Mucosa of descending colon (tissue), 3 donors: ENCODE measurements at regions not wholly inside any gene's neighbourhood (a gene's known extent, or its start where the extent isn't known, plus 50 kb on each side); places are given as distances from the start of the nearest gene placed in this dataset.

ENCODE experiments used
- ATAC-seq: fragments of 200-7000 bp; cut with Tn5 transposase; one replicate; pipeline ENCODE4 v1.9.1; 2020; ENCODE audit warnings: mild to moderate bottlenecking, moderate library complexity
- DNase-seq, 3 donors: peaks; one replicate each; pipeline ENCODE4 v3.0.0-alpha.2; 2020
- H3K36me3 ChIP-seq: fragments of 200-600 bp; one replicate; pipeline ENCODE4 v1.8.0; 2021; ENCODE audit warnings: low read depth, mild to moderate bottlenecking
- H3K4me1 ChIP-seq: fragments of 200-600 bp; one replicate; pipeline ENCODE4 v1.8.0; 2021; ENCODE audit warnings: low read depth, mild to moderate bottlenecking
- H3K4me3 ChIP-seq: fragments of 200-600 bp; one replicate; pipeline ENCODE4 v1.8.0; 2021; ENCODE audit warnings: mild to moderate bottlenecking
- H3K9me3 ChIP-seq: fragments of 200-600 bp; one replicate; pipeline ENCODE4 v1.8.0; 2021; ENCODE audit warnings: mild to moderate bottlenecking
- intact Hi-C, 2 donors: fragments of 100-400 bp; cut with DNase I in 1 of 2; cut with micrococcal nuclease in 1 of 2; formaldehyde crosslinking; loops; one replicate each; pipeline versions ENCODE4 v1.11.0 to v1.11.1; 2022; cut with DNase I, micrococcal nuclease
- TF ChIP-seq, protein P1 (sequence below): fragments of 200-600 bp; IDR thresholded peaks from one replicate; pipeline ENCODE4 v1.8.0; 2022; ENCODE audit warnings: antibody characterized with exemption, mild to moderate bottlenecking
- donor health status: DM: no; HTN: no; CAD: no; lungs with moderate emphysema.
- donor health status: DM: no; HTN: no; CAD: no.
- donor health status: DM: no; HTN: yes; CAD: no.

DNA sequence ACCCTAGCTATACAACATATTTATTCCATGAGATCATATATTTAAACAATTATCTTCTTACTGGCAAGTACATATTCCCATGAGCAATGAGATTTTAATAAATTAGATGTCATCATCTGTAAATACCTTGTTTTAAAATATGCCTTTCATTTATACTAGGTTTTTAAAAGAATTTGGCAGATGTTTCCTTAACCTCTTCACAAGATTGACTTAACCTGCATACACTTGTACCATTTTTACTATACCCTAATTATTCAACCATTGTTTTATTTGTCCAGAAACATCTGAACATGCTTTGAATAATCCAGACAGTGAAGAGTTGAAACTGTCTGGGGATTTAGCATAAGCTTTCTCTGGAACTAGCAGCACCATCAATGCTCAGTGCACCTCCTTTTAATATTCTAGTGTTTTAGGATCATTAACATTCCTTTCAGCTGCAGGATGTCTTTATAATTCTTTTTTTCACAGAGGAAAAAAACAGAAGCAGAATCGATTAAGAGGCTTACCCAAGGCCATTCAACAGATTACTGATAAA is 188.0 kb upstream of the TENT5A start:
- TF ChIP-seq, protein P1, sequence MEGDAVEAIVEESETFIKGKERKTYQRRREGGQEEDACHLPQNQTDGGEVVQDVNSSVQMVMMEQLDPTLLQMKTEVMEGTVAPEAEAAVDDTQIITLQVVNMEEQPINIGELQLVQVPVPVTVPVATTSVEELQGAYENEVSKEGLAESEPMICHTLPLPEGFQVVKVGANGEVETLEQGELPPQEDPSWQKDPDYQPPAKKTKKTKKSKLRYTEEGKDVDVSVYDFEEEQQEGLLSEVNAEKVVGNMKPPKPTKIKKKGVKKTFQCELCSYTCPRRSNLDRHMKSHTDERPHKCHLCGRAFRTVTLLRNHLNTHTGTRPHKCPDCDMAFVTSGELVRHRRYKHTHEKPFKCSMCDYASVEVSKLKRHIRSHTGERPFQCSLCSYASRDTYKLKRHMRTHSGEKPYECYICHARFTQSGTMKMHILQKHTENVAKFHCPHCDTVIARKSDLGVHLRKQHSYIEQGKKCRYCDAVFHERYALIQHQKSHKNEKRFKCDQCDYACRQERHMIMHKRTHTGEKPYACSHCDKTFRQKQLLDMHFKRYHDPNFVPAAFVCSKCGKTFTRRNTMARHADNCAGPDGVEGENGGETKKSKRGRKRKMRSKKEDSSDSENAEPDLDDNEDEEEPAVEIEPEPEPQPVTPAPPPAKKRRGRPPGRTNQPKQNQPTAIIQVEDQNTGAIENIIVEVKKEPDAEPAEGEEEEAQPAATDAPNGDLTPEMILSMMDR: no peak
- no peaks in the 10 kb centered on the region for H3K9me3 ChIP-seq
- intact Hi-C loops: no loop called here
- ATAC-seq: no peak
- no peak overlapping the region for H3K4me3 ChIP-seq
- H3K36me3 ChIP-seq: no peaks in the 10 kb centered on the region
- DNase-seq: no peak
- no peaks in the 10 kb centered on the region for H3K4me1 ChIP-seq

DNA sequence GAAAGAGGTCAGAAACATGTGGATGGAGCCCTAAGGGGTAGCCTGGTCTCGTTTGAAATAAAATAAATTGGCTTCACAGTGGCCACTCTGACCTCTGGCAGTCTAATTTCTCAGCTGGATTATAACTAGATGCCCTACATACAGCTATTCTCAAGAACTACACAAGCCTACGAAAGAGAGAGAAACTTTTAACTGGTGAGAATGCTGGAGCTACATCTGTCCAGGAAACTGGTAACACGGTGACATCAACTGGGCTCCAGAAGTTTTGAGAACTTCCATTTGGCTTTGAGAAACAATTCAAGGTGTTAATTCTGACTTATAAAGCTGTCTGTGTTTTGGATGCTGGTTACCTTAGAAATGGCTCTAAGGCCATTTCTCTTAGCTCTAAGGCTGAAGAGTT is 187.3 kb upstream of the TENT5A start:
- H3K4me3 ChIP-seq: no peak overlapping the region
- TF ChIP-seq, protein P1: no peak
- no peaks in the 10 kb centered on the region for H3K4me1 ChIP-seq
- ATAC-seq: no peak
- DNase-seq: no peak
- intact Hi-C loops: no loop called here
- no peaks in the 10 kb centered on the region for H3K36me3 ChIP-seq
- no peaks in the 10 kb centered on the region for H3K9me3 ChIP-seq

DNA sequence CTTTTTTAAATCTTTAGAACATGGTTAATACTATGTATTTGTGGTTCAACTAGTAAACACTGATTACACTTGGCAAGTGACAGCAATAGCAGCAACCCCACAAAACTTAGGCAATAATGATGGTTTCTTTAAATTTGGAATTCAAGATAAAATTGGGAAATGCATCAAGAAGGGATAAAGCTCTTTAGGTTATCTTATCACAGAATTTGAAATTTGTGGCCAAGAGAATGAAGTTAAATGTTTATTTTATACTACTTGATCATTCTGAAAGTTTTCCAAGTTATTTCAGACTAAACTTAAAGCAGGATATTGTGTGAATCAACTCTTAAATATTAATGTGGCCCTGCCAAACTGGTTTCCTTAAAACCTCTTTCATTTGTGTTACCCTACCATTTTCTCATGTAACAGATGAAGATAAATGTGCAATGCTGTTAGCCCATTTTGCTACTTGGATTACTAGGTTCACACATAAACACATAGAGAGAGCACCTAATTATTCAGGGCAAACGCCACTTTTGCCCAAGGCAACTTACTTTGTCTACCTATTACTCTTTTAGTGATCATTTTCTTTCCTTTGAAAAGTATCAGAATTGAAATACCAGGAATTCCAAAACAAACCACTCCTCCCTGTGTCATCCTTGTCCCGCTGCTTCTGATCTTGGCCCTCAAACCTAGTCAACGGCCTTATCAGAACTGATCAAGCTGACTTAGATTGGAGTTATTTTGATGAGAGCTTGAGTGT is 186.7 kb upstream of the TENT5A start:
- Histone ChIP-seq H3K4me3 (no peak overlapping the region), H3K36me3 (no peaks in the 10 kb centered on the region), H3K4me1 (no peaks in the 10 kb centered on the region), H3K9me3 (no peaks in the 10 kb centered on the region)
- intact Hi-C loops: no loop called here
- TF ChIP-seq, protein P1: no peak
- ATAC-seq (no peak), DNase-seq (no peak)

DNA sequence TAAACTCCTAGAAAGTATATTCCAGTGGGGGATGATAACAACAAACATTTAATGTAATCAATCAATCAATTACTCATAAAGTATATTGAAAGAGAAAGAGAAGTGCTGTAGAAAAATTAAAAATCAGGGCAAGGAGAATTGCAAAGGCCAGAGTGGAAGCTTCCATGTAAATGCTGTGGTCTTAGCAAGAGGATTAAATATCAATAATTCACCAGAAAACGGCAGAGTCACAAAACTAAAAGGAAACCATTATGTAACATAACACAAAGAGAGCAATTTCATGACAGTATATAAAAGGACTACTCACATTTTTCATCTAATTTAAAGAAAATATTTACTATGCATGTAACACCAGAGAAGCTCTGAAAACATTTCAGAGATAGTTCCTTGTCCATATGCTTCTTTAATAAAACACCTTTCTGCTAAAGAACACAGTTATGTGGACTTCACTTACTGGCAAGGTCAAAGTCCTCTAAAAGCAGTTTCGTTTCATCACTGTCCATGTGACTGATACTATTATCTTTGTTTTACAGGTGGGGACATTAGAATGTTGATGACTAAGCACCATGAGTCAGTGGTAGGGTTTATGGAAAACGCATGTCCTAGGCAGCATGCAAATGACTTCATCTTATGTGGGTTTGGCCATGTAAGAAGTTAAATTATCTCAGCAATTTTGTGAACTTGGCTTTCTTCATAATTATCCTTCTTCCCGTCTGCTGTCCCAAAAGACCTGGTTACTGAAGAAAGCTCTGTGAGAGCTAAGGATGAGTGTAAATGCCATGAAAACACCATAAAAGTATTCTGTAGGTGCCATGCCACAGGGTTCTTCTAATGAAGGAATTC is 185.8 kb upstream of the TENT5A start:
- TF ChIP-seq, protein P1: no peak

DNA sequence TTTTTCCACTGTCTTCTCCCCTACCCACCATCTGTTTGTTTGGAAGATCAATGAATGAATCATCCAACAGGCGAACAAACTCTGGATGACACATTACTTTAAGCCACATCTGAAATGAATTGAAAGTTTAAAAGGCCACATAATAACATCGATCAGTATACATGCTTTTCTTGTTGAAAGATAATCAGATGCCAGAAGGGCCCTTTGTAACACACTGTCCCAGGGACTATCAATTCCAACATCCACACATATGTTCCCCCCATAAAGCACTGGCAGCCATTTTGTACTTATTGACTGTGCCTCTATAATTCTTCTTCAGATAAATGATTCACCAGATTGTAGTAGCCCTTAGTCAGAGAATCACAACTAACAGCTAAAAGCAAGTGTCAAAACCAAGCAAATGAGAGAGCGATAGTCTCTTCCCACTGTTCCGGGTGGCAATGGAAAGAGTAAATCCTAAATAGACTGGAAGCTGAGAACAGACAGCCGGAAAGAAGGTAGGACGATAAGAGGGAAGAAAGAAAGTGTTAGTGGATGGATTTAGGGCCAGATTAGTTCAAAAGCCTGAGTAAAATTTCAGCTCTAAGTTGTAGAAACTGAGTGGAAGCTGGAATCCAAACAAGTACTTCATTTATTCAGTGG is 184.9 kb upstream of the TENT5A start:
- Histone ChIP-seq H3K36me3 (no peaks in the 10 kb centered on the region), H3K4me1 (no peaks in the 10 kb centered on the region), H3K9me3 (no peaks in the 10 kb centered on the region), H3K4me3 (no peak overlapping the region)
- TF ChIP-seq, protein P1: no peak
- intact Hi-C loops: no loop called here
- DNase-seq (no peak), ATAC-seq (no peak)

More for the DNA sequence above, 185.8 kb upstream of the TENT5A start:
- H3K9me3 ChIP-seq: no peaks in the 10 kb centered on the region
- peak; percentile 95 for ATAC-seq
- H3K36me3 ChIP-seq: no peaks in the 10 kb centered on the region
- peak in 1 of 3 donors; percentile 25 for DNase-seq
- no peak overlapping the region for H3K4me3 ChIP-seq
- H3K4me1 ChIP-seq: no peaks in the 10 kb centered on the region
- intact Hi-C loops: no loop called here
